ENCODE measurements at regions not wholly inside any gene's neighbourhood (a gene's known extent, or its start where the extent isn't known, plus 50 kb on each side); places are given as distances from the start of the nearest gene placed in this dataset.
A peak's percentile ranks its signal among the peaks of the same experiment; 100 is the strongest.

GRCh38 chr13:22103046-22104027, 432.5 kb downstream of the FGF9 start:
- no peak for DNase-seq

- no peak for DNase-seq
These were observed 435.2 kb downstream of the FGF9 start for GRCh38 chr13:22106058-22106457.

- peak; percentile 10 for DNase-seq
These were observed 436.7 kb downstream of the FGF9 start for GRCh38 chr13:22107549-22107948.

GRCh38 chr13:22108283-22108942, 437.5 kb downstream of the FGF9 start:
- no peak for DNase-seq

GRCh38 chr13:22108979-22109378, 438.1 kb downstream of the FGF9 start:
- no peak for DNase-seq

GRCh38 chr13:22110368-22110767, 439.5 kb downstream of the FGF9 start:
- DNase-seq: no peak

GRCh38 chr13:22111152-22111783, 440.4 kb downstream of the FGF9 start:
- DNase-seq: no peak

- no peak for DNase-seq
These were observed 441.1 kb downstream of the FGF9 start for GRCh38 chr13:22111961-22112360.

- no peak for DNase-seq
These were observed 442.3 kb downstream of the FGF9 start for GRCh38 chr13:22112956-22113745.

- DNase-seq: no peak
These were observed 443.9 kb downstream of the FGF9 start for GRCh38 chr13:22114630-22115311.

GRCh38 chr13:22118158-22118557, 447.3 kb downstream of the FGF9 start:
- no peak for DNase-seq

GRCh38 chr13:22120646-22121045, 449.8 kb downstream of the FGF9 start:
- DNase-seq: no peak

- no peak for DNase-seq
These were observed 450.4 kb downstream of the FGF9 start for GRCh38 chr13:22121146-22121739.

GRCh38 chr13:22126433-22127021, 455.7 kb downstream of the FGF9 start:
- no peak for DNase-seq

- no peak for DNase-seq
These were observed 456.6 kb downstream of the FGF9 start for GRCh38 chr13:22127277-22128164.

- DNase-seq: no peak
These were observed 457.9 kb downstream of the FGF9 start for GRCh38 chr13:22128441-22129408.

GRCh38 chr13:22130254-22130653, 459.4 kb downstream of the FGF9 start:
- no peak for DNase-seq

- DNase-seq: no peak
These were observed 463.4 kb downstream of the FGF9 start for GRCh38 chr13:22134261-22134660.

GRCh38 chr13:22135446-22135845, 464.6 kb downstream of the FGF9 start:
- DNase-seq: no peak

Data from CD4-positive, alpha-beta T cell treated with Interleukin-6 for 4 hours (primary cell).